Choroid plexus epithelial cell (primary cell): ENCODE measurements at regions not wholly inside any gene's neighbourhood (a gene's known extent, or its start where the extent isn't known, plus 50 kb on each side); places are given as distances from the start of the nearest gene placed in this dataset.

ENCODE experiments used
- DNase-seq: peaks from one replicate; pipeline ENCODE4 v3.0.0-alpha.2; 2010; ENCODE audit warnings: low read depth
- H3K4me3 ChIP-seq: 2 replicates; pipeline ENCODE4 v1.5.1; 2011; ENCODE audit warnings: low read depth, mild to moderate bottlenecking, control low read depth, low read length, moderate library complexity
- TF ChIP-seq, protein P1 (sequence below): conservative IDR thresholded peaks from 2 replicates; pipeline ENCODE4 v1.5.1; 2011; ENCODE audit warnings: low read depth, mild to moderate bottlenecking, control low read depth, inconsistent platforms, low read length, moderate library complexity

DNA sequence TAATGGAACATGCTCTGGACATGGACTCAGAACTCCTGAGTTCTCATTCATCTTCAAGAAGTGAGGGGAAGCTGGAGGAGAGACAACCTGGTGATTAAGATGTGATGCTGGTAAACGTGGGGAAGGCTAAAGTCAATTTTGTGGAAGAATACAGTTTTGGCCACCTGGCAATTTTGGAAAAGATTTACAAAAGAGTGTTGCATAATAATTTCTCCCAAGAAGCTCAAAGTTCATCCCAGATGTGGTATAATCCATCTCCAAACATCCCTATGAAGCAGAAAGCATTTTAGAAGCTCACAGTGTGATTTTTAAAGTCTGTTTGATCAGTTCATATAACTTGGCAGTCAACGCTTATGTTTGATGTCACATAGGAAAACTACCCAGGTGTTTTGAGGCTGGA lies 208.7 kb downstream of the LMX1A start:
- no peak overlapping the region for H3K4me3 ChIP-seq
- TF ChIP-seq, protein P1, sequence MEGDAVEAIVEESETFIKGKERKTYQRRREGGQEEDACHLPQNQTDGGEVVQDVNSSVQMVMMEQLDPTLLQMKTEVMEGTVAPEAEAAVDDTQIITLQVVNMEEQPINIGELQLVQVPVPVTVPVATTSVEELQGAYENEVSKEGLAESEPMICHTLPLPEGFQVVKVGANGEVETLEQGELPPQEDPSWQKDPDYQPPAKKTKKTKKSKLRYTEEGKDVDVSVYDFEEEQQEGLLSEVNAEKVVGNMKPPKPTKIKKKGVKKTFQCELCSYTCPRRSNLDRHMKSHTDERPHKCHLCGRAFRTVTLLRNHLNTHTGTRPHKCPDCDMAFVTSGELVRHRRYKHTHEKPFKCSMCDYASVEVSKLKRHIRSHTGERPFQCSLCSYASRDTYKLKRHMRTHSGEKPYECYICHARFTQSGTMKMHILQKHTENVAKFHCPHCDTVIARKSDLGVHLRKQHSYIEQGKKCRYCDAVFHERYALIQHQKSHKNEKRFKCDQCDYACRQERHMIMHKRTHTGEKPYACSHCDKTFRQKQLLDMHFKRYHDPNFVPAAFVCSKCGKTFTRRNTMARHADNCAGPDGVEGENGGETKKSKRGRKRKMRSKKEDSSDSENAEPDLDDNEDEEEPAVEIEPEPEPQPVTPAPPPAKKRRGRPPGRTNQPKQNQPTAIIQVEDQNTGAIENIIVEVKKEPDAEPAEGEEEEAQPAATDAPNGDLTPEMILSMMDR: no peak
- DNase-seq: no peak

DNA sequence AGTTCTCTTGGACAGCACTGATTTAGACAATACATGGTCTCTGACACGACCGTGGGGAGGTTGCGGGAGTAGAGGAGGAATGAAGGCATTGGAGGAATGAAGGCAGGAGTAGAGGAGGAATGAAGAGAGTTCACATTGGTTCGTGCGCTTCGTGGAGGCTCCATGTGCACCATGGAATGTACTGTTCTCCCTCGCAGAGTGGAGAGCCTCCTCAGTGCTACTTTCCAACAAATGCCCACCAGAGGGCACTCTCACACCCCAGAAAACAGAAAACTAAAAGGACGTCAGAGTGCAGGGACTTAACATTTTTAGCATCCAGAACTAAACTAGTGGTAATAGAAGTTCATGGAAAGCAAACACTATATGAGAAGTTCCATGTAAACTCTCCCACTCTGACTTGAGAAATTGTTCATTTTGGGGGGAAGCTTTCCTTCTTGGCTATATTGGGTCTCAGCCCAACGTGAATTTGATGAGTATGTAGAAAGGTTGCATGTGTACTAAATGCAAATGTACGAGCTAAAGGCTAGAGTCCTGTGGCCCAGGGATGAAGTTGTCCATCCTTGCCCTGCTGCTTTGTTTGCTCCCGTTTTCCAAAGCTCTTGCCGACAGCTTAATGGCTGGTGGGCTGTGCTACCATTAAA lies 211.6 kb downstream of the LMX1A start:
- TF ChIP-seq, protein P1: peak; percentile 83
- no peak overlapping the region for H3K4me3 ChIP-seq
- peak; percentile 74 for DNase-seq

DNA sequence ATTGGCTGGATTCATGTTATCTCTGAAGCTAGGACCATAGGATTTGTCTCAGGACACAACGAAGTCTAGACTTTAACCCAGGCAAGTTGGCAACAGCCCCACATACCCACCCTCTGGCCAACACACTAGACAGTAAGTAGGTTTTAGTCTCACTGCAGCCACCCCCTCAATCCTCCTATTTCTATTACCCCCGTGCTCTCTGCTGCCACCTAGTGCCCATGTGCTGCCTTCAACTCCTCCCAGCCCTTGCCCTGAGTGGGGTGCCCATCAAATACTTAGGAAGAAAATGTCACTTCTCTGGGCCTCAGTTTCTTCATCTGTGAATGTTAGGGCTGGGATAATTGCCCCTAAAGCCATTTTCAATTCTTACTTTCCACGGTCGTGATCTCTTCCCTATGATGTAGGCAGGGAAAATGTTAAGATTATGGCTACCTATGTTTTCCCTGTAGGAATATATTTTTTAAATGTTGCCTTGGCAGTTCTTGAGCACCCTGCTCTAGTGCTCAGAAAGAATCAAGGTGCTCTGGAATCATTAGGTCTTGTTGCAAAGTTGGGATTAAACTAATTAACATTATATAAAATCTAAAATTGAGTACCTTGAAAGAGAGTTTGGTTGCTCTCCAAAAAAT lies 213.0 kb downstream of the LMX1A start:
- DNase-seq: no peak
- H3K4me3 ChIP-seq: no peak overlapping the region
- TF ChIP-seq, protein P1: peak; percentile 69

DNA sequence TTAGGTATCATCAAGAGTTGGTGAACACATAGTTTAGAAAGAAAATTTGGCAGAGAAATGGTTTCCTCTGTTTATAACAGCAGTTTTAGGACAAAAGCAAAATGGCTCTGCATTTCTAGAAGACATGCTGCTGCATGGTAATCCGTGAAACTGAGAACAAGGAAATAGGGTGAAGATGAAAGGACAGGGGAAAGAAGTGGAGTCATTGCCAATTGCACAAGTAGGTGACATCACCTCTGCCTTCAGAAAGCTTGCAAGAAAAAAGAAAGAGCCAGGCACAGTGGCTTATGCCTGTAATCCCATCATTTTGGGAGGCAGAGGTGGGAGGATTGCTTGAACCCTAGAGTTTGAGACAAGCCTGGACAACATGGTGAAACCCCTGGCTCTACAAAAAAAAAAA lies 217.6 kb downstream of the LMX1A start:
- H3K4me3 ChIP-seq: no peak overlapping the region
- TF ChIP-seq, protein P1: no peak
- DNase-seq: no peak

DNA sequence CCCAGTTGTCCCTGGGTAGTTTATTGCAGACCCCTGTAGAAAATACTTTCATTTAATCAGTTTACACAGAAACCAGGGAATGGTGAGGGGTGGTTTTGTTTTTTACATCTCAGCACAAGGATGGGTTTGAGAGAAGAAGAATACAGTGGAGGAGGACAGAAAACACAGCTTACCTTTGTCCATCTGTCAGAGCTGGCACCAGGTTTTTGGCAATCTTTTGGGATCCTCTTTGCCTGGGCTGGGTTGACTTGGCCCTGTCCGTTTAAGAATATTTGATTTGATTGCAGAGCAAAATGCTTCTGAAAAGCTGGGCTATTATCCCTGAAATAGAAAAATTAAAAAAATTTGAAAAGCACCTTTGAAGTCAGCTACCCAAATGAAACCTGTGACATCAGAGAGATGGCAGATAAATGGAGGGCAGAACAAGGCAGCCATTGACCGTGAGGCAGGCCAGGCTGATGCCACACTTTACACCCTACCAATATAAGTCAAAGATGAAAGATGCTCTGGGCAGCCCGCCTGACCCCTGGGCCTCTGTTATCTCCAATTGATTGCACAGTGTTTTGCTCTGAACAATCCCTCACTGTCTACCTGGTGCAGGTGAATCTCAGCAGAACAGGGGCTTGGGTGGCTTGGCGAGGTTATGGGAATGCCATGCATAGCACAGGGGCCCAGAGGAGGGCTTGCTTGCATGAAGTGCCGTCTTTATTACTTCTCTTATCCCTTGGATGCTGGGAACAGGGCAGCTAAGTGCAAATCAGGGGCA lies 218.8 kb downstream of the LMX1A start:
- H3K4me3 ChIP-seq: no peak overlapping the region
- TF ChIP-seq, protein P1: no peak
- DNase-seq: no peak

DNA sequence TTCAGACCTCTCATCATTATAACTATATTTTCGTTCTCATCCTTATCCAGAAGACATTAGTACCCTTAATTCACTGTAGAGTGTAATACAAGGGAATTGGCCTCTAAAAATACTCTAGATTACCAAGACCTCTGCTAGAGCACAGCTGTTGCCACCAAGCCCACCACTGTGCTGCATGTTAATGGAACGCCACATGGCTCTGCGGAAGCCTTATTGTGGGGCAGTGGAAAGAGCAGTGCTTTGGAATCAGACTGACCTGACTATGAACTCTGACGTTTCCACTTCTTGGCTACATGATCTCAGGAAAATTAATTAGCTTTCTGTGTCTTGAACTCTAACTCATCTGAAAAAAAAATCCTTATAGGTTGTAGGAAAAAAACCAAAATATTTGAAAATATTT lies 222.1 kb downstream of the LMX1A start:
- H3K4me3 ChIP-seq: no peak overlapping the region
- DNase-seq: no peak
- TF ChIP-seq, protein P1: no peak
